H1 (cell line): ENCODE measurements at regions not wholly inside any gene's neighbourhood (a gene's known extent, or its start where the extent isn't known, plus 50 kb on each side); places are given as distances from the start of the nearest gene placed in this dataset.

Source experiments
- CTCF ChIA-PET: fragments of 300-600 bp; sonication (Branson Sonifier 250); formaldehyde crosslinking; loops from one replicate; lab custom pipeline; 2021; ENCODE audit not compliant: partially characterized antibody; lab: Charles Lee
- POLR2A ChIA-PET: fragments of 300-600 bp; sonication (Branson Sonifier 250); formaldehyde crosslinking; loops from one replicate; lab custom pipeline; 2021; ENCODE audit warnings: inconsistent platforms; ENCODE audit not compliant: partially characterized antibody; lab: Charles Lee
- DNase-seq, 2 experiments: peaks; one replicate each; pipeline versions ENCODE4 v3.0.0 to v3.0.0-alpha.2; 2010 to 2022; ENCODE audit warnings: low spot score in 2 of 2, low read depth in 1 of 2, mixed read lengths in 1 of 2
- FAIRE-seq: peaks from 2 replicates; lab custom pipeline; 2011; peaks lifted over from hg19 to GRCh38; lab: Jason Lieb, UNC
- H2AFZ ChIP-seq: 2 replicates; pipeline ENCODE4 v1.8.1; 2012; ENCODE audit warnings: low read length, inconsistent platforms
- H2AK5ac ChIP-seq: 2 replicates; pipeline ENCODE4 v1.6.1; 2013; ENCODE audit warnings: low read depth, low read length
- H2BK120ac ChIP-seq: replicated peaks from 2 replicates; pipeline ENCODE3; 2013; ENCODE audit warnings: low read depth, low read length, inconsistent platforms
- H2BK12ac ChIP-seq: 2 replicates; pipeline ENCODE4 v1.6.1; 2013; ENCODE audit warnings: low read depth, low read length
- H2BK15ac ChIP-seq: 2 replicates; pipeline ENCODE4 v1.6.1; 2013; ENCODE audit warnings: low read length
- H2BK20ac ChIP-seq: 2 replicates; pipeline ENCODE4 v1.6.1; 2013; ENCODE audit warnings: low read length
- H2BK5ac ChIP-seq: 2 replicates; pipeline ENCODE4 v1.6.1; 2013; ENCODE audit warnings: low read depth, low read length
- H3K14ac ChIP-seq: 2 replicates; pipeline ENCODE4 v1.6.1; 2013; ENCODE audit warnings: inconsistent platforms; ENCODE audit not compliant: insufficient read length
- H3K18ac ChIP-seq: 2 replicates; pipeline ENCODE4 v1.6.1; 2013; ENCODE audit warnings: low read length; ENCODE audit errors: extremely low read depth
- H3K23ac ChIP-seq: 2 replicates; pipeline ENCODE4 v1.6.1; 2013; ENCODE audit warnings: inconsistent platforms; ENCODE audit not compliant: insufficient read length
- H3K23me2 ChIP-seq: 2 replicates; pipeline ENCODE4 v1.6.1; 2013; ENCODE audit warnings: low read depth, low read length
- H3K27ac ChIP-seq: 2 replicates; pipeline ENCODE4 v1.6.1; 2011; ENCODE audit warnings: low read depth, low read length, inconsistent platforms
- H3K27me3 ChIP-seq, 4 experiments: replicated peaks in 1 of 4; 1 replicate in 1 of 4; 2 replicates in 3 of 4; pipeline versions ENCODE4 v1.6.1 to v1.8.1; 2011 to 2013; ENCODE audit warnings: low read length in 3 of 4, mild to moderate bottlenecking in 3 of 4, inconsistent platforms in 2 of 4, mixed read lengths in 2 of 4, moderate library complexity in 1 of 4; ENCODE audit not compliant: control insufficient read depth in 3 of 4, insufficient read depth in 3 of 4; ENCODE audit errors: extremely low read depth in 1 of 4
- H3K36me3 ChIP-seq, 4 experiments: 2 replicates each; pipeline versions ENCODE4 v1.6.1 to v1.8.1; 2011 to 2013; ENCODE audit warnings: mild to moderate bottlenecking in 4 of 4, low read length in 3 of 4, moderate library complexity in 2 of 4, control low read depth in 1 of 4, inconsistent platforms in 1 of 4; ENCODE audit not compliant: insufficient read depth in 4 of 4, control insufficient read depth in 2 of 4
- H3K4ac ChIP-seq: replicated peaks from 2 replicates; pipeline ENCODE3; 2013; ENCODE audit warnings: low read length, low read depth, mixed read lengths, inconsistent platforms; ENCODE audit not compliant: insufficient read length
- H3K4me1 ChIP-seq, 4 experiments: replicated peaks in 1 of 4; 1 replicate in 1 of 4; 2 replicates in 3 of 4; pipeline versions ENCODE4 v1.6.1 to v1.8.1; 2011 to 2013; ENCODE audit warnings: low read length in 3 of 4, inconsistent platforms in 2 of 4, mixed read lengths in 1 of 4; ENCODE audit not compliant: insufficient read depth in 4 of 4, control insufficient read depth in 3 of 4
- H3K4me2 ChIP-seq, 2 experiments: 2 replicates each; pipeline versions ENCODE4 v1.6.1 to v1.8.1; 2011 to 2013; ENCODE audit warnings: low read depth in 2 of 2, low read length in 2 of 2, control low read depth in 1 of 2, inconsistent platforms in 1 of 2, mild to moderate bottlenecking in 1 of 2; ENCODE audit not compliant: insufficient read depth in 1 of 2
- H3K4me3 ChIP-seq, 4 experiments: fragments of 200-600, 300-600 bp in 1 of 4; sonication (generic), shearing (Covaris generic), sonication (Bioruptor Twin) in 1 of 4; 2 replicates each; pipeline versions ENCODE4 v1.5.1 to v1.8.1; 2011 to 2016; ENCODE audit warnings: low read length in 4 of 4, low read depth in 3 of 4, control low read depth in 2 of 4, inconsistent platforms in 2 of 4, mild to moderate bottlenecking in 2 of 4, mixed read lengths in 1 of 4, moderate library complexity in 1 of 4; ENCODE audit not compliant: insufficient read depth in 2 of 4; ENCODE audit errors: extremely low read depth in 1 of 4
- H3K56ac ChIP-seq: replicated peaks from 2 replicates; pipeline ENCODE3; 2013; ENCODE audit warnings: low read depth, mild to moderate bottlenecking, mixed read lengths, low read length, inconsistent platforms; ENCODE audit not compliant: insufficient read length
- H3K79me1 ChIP-seq: 2 replicates; pipeline ENCODE4 v1.6.1; 2013; ENCODE audit warnings: low read depth, low read length, control low read depth
- H3K79me2 ChIP-seq, 2 experiments: 2 replicates each; pipeline versions ENCODE4 v1.6.1 to v1.8.1; 2012 to 2013; ENCODE audit warnings: low read length in 2 of 2, mild to moderate bottlenecking in 2 of 2, inconsistent platforms in 1 of 2; ENCODE audit not compliant: insufficient read depth in 2 of 2, control insufficient read depth in 1 of 2
- H3K9ac ChIP-seq, 4 experiments: replicated peaks in 1 of 4; 1 replicate in 1 of 4; 2 replicates in 3 of 4; pipeline versions ENCODE4 v1.6.1 to v1.8.1; 2011 to 2013; ENCODE audit warnings: low read depth in 3 of 4, low read length in 3 of 4, control low read depth in 2 of 4, mild to moderate bottlenecking in 2 of 4, moderate library complexity in 2 of 4, inconsistent platforms in 1 of 4; ENCODE audit errors: extremely low read depth in 1 of 4
- H3K9me3 ChIP-seq, 2 experiments: 2 replicates each; pipeline versions ENCODE4 v1.6.1 to v1.8.1; 2012 to 2013; ENCODE audit warnings: mild to moderate bottlenecking in 2 of 2, moderate library complexity in 2 of 2, control low read depth in 1 of 2, inconsistent platforms in 1 of 2, low read depth in 1 of 2, low read length in 1 of 2, mixed read lengths in 1 of 2; ENCODE audit not compliant: insufficient read depth in 2 of 2
- H4K20me1 ChIP-seq, 2 experiments: replicated peaks in 1 of 2; 2 replicates each; pipeline versions ENCODE3 to v1.8.1; 2011 to 2013; ENCODE audit warnings: inconsistent platforms in 2 of 2, low read length in 2 of 2, mild to moderate bottlenecking in 1 of 2; ENCODE audit not compliant: insufficient read depth in 2 of 2, control insufficient read depth in 1 of 2
- H4K5ac ChIP-seq: 2 replicates; pipeline ENCODE4 v1.6.1; 2013; ENCODE audit warnings: low read length, low read depth, mixed read lengths, inconsistent platforms; ENCODE audit not compliant: insufficient read length
- H4K8ac ChIP-seq: 2 replicates; pipeline ENCODE4 v1.8.0; 2013; ENCODE audit warnings: mild to moderate bottlenecking, moderate library complexity, low read length, inconsistent platforms; ENCODE audit not compliant: insufficient read depth; ENCODE audit errors: extremely low read depth
- H4K91ac ChIP-seq: replicated peaks from 2 replicates; pipeline ENCODE3; 2013; ENCODE audit warnings: low read length, mixed read lengths, inconsistent platforms; ENCODE audit not compliant: insufficient read length
- ATF3 ChIP-seq: IDR thresholded peaks from 2 replicates; pipeline ENCODE4 v1.6.1; 2011; ENCODE audit warnings: low read depth, mild to moderate bottlenecking, low read length; ENCODE audit not compliant: insufficient read depth
- EP300 ChIP-seq, 2 experiments: IDR thresholded peaks; 1 replicate in 1 of 2; 2 replicates in 1 of 2; pipeline ENCODE4 v1.6.1; 2011 to 2012; ENCODE audit warnings: low read depth in 2 of 2, low read length in 2 of 2, mild to moderate bottlenecking in 2 of 2, borderline replicate concordance in 1 of 2, inconsistent platforms in 1 of 2, moderate library complexity in 1 of 2
- EZH2 ChIP-seq: fragments of 200-600 bp; sonication (generic); IDR thresholded peaks from 2 replicates; pipeline ENCODE4 v1.7.1; 2012; ENCODE audit warnings: low read depth, mild to moderate bottlenecking, moderate library complexity, low read length, inconsistent platforms; ENCODE audit not compliant: severe bottlenecking
- GABPA ChIP-seq: IDR thresholded peaks from 2 replicates; pipeline ENCODE4 v1.6.1; 2011; ENCODE audit warnings: mild to moderate bottlenecking, low read length, moderate library complexity, borderline replicate concordance; ENCODE audit not compliant: insufficient read depth
- HDAC2 ChIP-seq, 2 experiments: fragments of 300-600 bp in 1 of 2; sonication (generic) in 1 of 2; IDR thresholded peaks; 2 replicates each; pipeline ENCODE4 v1.6.1; 2011 to 2012; ENCODE audit warnings: low read depth in 2 of 2, low read length in 2 of 2, mild to moderate bottlenecking in 2 of 2, moderate library complexity in 2 of 2, borderline replicate concordance in 1 of 2, inconsistent platforms in 1 of 2
- NANOG ChIP-seq: IDR thresholded peaks from 2 replicates; pipeline ENCODE4 v1.6.1; 2011; ENCODE audit warnings: low read length, low read depth, mild to moderate bottlenecking, inconsistent platforms; ENCODE audit not compliant: insufficient read depth, poor library complexity, severe bottlenecking
- RXRA ChIP-seq: IDR thresholded peaks from 2 replicates; pipeline ENCODE4 v1.6.1; 2011; ENCODE audit warnings: low read depth, mild to moderate bottlenecking, low read length, moderate library complexity; ENCODE audit not compliant: insufficient read depth
- SP1 ChIP-seq: IDR thresholded peaks from 2 replicates; pipeline ENCODE4 v1.6.1; 2011; ENCODE audit warnings: low read depth, low read length
- SP2 ChIP-seq: IDR thresholded peaks from 2 replicates; pipeline ENCODE4 v1.6.1; 2012; ENCODE audit warnings: mild to moderate bottlenecking, low read length, inconsistent platforms
- SUZ12 ChIP-seq: fragments of 200-600 bp; sonication (generic); IDR thresholded peaks from 2 replicates; pipeline ENCODE4 v1.6.1; 2012; ENCODE audit warnings: mild to moderate bottlenecking, inconsistent platforms, low read length, moderate library complexity, mixed read lengths
- TAF7 ChIP-seq: optimal IDR thresholded peaks from 2 replicates; pipeline ENCODE3; 2011; ENCODE audit warnings: low read depth, mild to moderate bottlenecking, inconsistent platforms, low read length, moderate library complexity, borderline replicate concordance
- TBP ChIP-seq: IDR thresholded peaks from 2 replicates; pipeline ENCODE4 v1.6.1; 2011; ENCODE audit warnings: low read depth, low read length, improper control_type of control experiment
- WGBS, 2 experiments: shearing (Covaris generic) in 1 of 2; methylation state at CpG; one replicate each; pipeline versions ENCODE4 v1.1.6 to v1.1.7; 2013 to 2015; ENCODE audit warnings: low lambda C conversion rate in 2 of 2, mixed read lengths in 2 of 2, inconsistent platforms in 1 of 2, low coverage in 1 of 2, missing lambda C conversion rate in 1 of 2; ENCODE audit not compliant: insufficient replicate concordance in 2 of 2, insufficient coverage in 1 of 2, insufficient read length in 1 of 2; ENCODE audit errors: extremely low coverage in 1 of 2, missing lambda C conversion rate in 1 of 2; 5-methylcytosine and 5-hydroxymethylcytosine counted together

GRCh38 chr10:4707221-4707620 is 118.8 kb upstream of the AKR1E2 start:
- Histone ChIP-seq H3K18ac (no peak overlapping the region), H3K9me3 (no peaks in the 10 kb centered on the region), H3K4me2 (no peak overlapping the region), H3K36me3 (no peaks in the 10 kb centered on the region), H3K4me3 (no peak overlapping the region), H3K27ac (no peak overlapping the region), H2AK5ac (no peak overlapping the region), H3K27me3 (no peaks in the 10 kb centered on the region), H3K4me1 (no peaks in the 10 kb centered on the region), H2BK12ac (no peak overlapping the region), H3K23ac (no peak overlapping the region), H2AFZ (no peak overlapping the region), H2BK20ac (no peak overlapping the region), H3K23me2 (no peaks in the 10 kb centered on the region; the same call in 1 of the 2 replicates), H2BK15ac (no peak overlapping the region), H4K20me1 (no peaks in the 10 kb centered on the region), H2BK120ac (no peak overlapping the region), H4K8ac (no peak overlapping the region), H3K9ac (no peak overlapping the region), H3K14ac (no peak overlapping the region), H2BK5ac (no peak overlapping the region), H3K4ac (no peak overlapping the region), H4K5ac (no peak overlapping the region), H3K56ac (no peak overlapping the region), H4K91ac (no peak overlapping the region), H3K79me1 (no peaks in the 10 kb centered on the region), H3K79me2 (no peaks in the 10 kb centered on the region)
- CTCF ChIA-PET, result interaction anchor here (0.6 to 1.7 kb wide), 5 partner anchors 9 to 198 kb away, joined by 3 to 6 read pairs (median 3); no protein-coding TSS in a partner anchor
- FAIRE-seq, result no peak
- 80% methylated on average over 2 of the region's 2 CpGs; no CpG with 5 or more reads in 1 of the 2 experiments for WGBS, 2 experiments
- POLR2A ChIA-PET, result no interaction called here
- DNase-seq, result no peak
- no peak for TF ChIP-seq ATF3
- no peak for TF ChIP-seq SUZ12
- no peak for TF ChIP-seq SP2
- TF ChIP-seq TBP, result no peak
- TF ChIP-seq HDAC2 (IDR thresholded peaks at IDR 0.05; ENCODE audit: borderline replicate concordance in 1 of 2, low read depth in 2 of 2, low read length in 2 of 2), result no peak
- TF ChIP-seq GABPA, result no peak
- TF ChIP-seq TAF7, result no peak
- TF ChIP-seq RXRA, result no peak
- no peak for TF ChIP-seq SP1
- TF ChIP-seq EP300 (IDR thresholded peaks at IDR 0.05; ENCODE audit: borderline replicate concordance in 1 of 2, low read depth in 2 of 2, low read length in 2 of 2), result no peak
- no peak for TF ChIP-seq NANOG
- no peak for TF ChIP-seq EZH2
